ENCODE measurements at regions not wholly inside any gene's neighbourhood (a gene's known extent, or its start where the extent isn't known, plus 50 kb on each side); places are given as distances from the start of the nearest gene placed in this dataset.

DNA sequence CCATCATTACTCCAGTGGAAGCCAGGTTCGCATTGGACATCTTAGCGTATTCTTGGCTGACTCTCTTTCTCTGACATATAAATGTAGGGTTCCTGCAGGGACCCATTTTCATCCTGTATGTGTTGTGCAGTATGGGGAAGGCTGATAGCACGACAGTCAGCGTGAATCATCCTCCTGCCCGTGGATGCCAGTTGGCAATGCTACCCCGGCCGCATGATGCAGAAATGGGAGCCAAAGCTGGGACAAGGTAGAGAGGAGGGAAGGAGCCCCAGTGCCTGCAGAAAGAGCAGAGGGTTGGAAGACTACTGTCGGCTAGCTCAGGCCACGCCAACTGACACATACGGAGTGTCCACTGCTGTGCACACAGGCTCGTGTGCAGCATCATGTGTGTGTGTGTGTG is 251.6 kb downstream of the SKAP2 start:
- DNase-seq, result no peak

DNA sequence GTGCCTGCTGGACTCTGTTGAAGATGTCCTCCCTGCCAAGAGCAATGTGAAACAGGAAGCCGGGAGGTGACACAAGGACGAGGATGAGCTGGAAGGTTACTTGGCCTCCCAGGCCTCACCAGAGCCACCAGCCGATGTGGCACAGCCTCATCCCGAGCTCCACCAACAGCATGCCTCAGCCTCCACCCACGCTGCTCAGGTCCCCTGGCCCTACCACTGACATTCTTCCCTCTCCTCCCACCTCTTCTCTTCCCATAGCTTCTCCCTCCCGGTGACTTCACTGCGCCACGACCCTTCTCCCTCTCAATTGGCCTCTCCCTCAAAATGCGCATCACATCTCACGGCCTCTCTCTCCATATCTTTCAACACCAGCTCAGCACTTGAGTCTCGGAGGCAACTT is 249.9 kb downstream of the SKAP2 start:
- no peak for DNase-seq

DNA sequence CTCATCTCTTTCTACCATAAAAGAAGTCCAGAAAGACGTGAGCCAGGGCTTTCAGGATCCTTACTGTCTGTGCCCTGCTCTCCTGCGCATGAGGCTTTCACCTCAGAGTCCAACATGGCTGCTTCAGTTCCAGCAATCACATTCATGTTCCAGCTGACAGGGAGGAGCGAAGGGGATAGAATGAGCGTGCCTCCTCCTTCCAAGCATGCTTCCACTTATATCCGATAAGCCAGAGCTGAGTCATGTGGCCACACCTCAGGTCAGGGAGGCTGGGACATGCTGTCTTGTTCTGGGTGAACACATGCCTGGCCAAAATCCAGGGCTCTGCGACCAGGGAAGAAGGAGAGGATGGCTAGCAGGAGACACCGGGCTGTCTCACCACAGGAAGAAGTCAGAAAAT is 248.2 kb downstream of the SKAP2 start:
- DNase-seq, result no peak

DNA sequence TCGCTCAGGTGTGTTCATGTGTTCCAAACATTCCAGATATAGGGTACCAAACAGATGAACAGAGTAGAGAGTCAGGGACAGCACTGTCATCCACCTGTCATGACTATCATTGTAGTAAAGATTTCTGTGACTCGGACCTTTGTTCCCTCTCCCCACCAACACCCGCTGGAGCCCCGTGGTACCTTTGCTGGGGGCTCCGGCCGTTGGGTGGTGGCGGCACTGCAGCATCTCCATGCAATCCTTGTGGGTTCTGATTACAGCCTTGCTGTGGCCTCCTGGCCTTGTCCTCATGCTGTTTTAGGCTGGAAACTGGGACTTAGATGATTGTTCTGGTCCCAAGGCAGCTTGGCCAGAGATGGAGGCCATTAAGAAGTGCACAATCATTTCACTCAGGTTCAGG is 247.3 kb downstream of the SKAP2 start:
- DNase-seq, result no peak

Data from NCI-H774 (cell line).